ENCODE measurements at regions not wholly inside any gene's neighbourhood (a gene's known extent, or its start where the extent isn't known, plus 50 kb on each side); places are given as distances from the start of the nearest gene placed in this dataset.

- no peak for TF ChIP-seq MAFG (CRISPR knock-in tag; IDR thresholded peaks at IDR 0.05)
- TF ChIP-seq, protein P1, sequence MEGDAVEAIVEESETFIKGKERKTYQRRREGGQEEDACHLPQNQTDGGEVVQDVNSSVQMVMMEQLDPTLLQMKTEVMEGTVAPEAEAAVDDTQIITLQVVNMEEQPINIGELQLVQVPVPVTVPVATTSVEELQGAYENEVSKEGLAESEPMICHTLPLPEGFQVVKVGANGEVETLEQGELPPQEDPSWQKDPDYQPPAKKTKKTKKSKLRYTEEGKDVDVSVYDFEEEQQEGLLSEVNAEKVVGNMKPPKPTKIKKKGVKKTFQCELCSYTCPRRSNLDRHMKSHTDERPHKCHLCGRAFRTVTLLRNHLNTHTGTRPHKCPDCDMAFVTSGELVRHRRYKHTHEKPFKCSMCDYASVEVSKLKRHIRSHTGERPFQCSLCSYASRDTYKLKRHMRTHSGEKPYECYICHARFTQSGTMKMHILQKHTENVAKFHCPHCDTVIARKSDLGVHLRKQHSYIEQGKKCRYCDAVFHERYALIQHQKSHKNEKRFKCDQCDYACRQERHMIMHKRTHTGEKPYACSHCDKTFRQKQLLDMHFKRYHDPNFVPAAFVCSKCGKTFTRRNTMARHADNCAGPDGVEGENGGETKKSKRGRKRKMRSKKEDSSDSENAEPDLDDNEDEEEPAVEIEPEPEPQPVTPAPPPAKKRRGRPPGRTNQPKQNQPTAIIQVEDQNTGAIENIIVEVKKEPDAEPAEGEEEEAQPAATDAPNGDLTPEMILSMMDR (CRISPR knock-in tag; IDR thresholded peaks at IDR 0.05) = no peak
- no peak for TF ChIP-seq ZBTB49 (CRISPR knock-in tag; IDR thresholded peaks at IDR 0.05; ENCODE audit: borderline replicate concordance)
Observed at GRCh38 chr9:86663905-86664304, 283.4 kb downstream of the GAS1 start.

All from HepG2 (cell line).